ENCODE measurements at regions not wholly inside any gene's neighbourhood (a gene's known extent, or its start where the extent isn't known, plus 50 kb on each side); places are given as distances from the start of the nearest gene placed in this dataset.

DNA sequence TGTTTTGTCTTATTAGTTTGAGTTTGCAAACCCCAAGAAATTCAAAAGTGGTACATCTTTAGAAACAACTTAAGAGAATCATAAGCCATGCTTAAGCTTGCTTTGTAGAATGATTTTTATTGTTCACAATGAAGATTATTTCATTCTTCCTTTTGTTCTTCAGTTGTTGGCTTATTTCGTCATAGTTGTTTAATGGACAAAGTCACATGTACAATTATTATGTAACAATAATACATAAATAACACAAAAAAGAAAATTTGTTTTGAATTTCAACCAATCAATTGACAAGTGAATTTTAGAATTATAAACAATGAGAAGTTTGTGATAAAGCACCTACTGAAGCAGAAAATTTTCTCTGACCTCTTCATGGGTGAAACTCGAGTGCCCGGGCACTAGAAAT lies 111.8 kb upstream of the IGF1 start:
- no peak for DNase-seq

DNA sequence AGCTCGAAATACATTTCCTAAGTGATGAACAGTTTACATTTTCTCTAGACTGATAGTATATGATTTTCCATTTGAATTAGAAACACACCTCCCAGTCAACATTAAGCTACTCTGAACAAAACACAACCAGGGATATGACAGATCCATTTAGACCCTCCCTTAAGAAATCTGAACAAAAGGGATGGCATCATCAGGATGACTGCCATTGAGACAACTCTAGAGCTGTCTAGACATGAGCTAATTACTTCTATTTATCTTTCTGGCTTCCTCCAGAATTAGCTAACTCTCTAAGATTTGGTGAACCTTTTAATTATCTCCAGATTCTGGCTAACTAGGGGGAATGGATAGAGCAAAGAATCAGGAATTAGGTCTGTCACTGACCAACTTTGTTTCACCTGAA lies 92.9 kb upstream of the IGF1 start:
- no peak for DNase-seq

DNA sequence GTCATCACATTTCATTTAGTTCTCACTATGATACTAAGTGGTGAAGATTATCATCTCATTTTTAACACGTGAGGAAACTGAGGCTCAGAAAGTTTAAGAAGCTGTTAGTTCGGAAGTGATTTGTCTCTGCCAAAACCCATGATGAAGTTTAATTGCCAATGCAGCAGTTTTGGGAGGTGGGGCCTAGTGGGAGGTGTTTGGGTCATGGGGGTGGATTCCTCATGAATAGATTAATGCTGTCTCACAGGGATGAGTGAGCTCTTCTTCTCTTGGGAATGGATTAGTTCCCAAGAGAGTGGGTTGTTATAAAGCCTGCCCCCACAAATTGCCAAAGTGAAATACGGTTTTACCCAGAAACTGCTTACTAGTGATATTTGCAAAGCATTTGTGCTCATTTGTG lies 91.5 kb upstream of the IGF1 start:
- DNase-seq = no peak

DNA sequence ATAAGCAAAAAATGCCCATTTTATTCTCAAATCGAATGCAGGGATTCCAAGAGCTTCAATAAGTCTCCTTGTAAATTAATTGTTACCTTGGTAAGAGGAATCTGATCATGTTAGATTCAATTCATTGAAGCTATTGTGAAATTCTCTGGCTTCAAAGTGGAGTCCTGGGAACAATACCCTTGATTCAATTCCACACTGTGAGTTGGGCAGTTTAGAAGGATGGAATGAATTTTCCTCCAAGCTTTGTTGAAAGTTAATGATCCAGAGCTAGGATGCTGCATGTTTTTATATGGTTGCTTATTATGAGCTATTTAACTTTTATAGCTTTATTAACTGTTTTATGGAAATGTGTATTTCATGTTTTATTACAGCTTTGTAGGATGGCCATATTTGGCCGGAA lies 89.9 kb upstream of the IGF1 start:
- no peak for DNase-seq

DNA sequence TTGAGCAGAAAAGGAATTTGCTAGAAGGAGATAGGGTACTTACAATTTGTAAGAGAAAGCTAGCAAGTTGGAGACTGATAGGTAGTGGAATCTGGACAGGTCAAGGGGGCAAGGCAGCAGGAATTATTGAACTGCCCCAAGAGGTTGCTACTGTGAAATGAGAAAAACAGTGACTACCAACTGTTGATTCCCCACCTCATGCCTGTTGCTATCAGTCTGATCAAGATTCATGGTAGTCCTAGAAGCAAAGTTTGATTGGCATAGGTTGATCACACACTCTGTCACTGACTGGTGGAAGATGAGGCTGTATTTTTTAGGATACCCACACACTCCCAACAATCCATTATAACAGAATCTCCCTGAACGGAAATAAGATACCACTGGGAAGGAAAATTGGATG lies 89.4 kb upstream of the IGF1 start:
- no peak for DNase-seq

DNA sequence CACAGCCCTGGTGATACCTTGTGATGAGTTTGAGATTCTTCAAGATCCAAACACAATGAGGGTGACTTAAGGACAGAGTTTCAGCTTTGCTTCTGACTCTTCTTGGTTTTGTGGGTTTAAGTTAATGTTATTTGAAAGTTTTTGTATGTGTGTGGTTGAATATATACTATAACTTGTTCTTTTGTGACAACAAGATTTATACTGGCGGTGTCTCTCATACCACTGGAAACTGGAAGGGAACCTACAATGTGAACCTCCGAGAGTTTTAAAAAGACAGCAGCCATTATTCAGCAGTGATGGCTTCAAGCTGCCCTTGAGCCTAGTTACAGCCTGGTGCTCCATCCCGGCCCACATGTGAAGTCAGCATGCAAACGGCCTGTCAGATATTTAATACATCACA lies 87.9 kb upstream of the IGF1 start:
- DNase-seq = no peak

DNA sequence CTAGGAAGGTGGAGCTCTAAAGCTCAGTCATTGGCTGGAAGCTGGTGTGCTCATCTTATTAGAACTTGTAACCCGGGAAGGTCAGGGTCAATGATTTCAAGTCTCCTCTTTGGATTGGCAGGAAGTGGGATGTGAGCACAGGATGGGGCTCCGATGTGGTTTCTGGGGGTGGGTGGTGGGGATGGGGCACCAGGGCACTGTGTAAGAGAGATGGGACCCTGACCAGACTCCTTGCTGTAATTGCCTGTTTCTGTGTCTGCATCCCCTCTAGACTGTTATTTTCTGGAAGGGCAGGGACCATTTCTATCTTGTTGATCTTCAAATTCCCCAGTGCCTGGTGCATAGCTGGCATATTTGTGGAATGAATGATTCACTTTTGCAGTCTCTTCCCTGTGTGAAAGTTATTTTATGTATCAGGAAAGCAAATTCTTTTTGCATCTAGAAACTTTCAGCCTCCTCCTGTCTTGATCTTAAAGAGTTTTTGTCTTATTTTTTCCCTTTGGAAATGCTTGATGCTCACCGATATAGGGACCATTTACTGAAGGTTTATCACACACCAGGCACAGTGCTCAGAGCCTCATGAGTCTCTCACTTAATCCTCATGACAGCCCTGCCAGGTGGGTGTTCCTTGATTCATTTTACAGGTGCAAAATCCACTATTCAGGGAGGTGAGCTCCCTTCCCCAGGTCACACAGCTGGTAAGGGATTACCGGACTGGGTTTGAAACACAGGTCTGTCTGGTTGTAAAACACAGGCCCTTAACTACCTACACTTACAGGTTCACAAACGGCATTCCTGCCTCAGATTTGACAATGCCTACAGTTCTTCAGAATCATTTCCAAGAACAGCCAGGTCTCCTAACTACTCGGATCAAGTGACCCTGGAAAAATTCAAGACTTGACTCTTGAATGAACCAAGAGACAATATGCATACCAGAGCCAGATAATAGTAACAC lies 86.9 kb upstream of the IGF1 start:
- DNase-seq = no peak

DNA sequence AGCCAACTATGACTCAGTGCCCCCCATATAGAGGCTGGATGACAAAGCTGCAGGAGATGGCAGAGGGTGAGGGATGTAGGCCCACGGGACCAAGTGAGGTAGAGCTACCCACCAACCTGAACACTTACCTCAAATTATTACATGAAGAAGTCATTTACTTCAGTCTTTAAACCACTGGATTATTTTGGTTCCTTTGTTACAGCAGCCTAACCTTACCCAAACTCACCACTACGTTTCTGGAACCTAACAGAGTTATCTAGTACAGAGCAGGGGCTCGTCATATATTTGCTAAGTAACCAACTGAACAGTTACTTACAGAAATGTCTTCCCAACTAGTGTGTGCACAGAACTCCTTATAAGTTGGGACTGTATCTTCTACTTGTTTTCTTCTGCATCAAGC lies 85.2 kb upstream of the IGF1 start:
- no peak for DNase-seq

DNA sequence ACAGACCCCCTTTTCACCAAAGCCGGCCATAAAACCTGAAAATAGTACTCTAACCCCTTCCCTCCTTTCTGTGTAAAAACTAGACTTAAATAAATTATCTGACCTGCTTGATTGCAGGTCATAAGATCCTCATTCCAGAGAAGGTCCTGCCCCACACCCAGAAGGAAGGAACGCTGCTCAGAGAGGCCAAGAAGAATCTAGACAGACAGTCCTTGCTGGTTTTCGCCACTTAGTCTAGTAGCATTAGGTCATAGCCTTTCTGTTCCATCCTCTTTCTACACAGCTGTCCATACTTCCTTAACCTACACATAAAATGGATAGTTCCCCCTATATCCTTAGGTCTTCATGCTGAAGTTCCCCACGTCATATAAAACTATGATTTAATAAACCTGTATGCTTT lies 83.7 kb upstream of the IGF1 start:
- DNase-seq = no peak

DNA sequence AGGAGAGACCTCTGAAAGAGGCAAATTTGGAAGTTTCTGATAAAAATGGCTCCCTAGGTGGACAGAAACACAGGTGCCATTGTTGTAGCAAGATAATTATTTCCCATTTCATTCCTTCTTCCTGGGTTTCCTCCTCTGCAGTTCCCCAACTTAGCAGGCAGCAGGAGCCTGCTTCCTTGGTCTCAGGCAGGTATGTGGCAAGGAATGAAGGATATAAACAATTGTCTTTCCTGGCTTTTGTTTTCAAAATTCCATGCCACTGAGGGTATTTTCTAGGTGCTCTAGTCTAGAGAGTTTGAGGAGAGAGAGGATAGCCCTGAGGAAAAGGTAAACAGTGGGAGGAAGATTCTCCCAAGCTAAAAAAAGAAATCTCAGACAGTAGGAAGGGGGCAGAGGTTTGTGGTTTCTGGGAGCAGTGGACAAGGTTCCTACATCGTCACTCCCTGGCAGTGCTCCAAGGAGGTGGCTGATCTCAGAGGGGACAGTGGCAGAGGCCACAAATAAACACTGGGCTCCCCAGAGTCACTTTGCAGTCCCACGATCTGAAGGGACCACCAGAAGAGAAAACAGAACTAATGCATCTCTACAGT lies 82.6 kb upstream of the IGF1 start:
- no peak for DNase-seq

DNA sequence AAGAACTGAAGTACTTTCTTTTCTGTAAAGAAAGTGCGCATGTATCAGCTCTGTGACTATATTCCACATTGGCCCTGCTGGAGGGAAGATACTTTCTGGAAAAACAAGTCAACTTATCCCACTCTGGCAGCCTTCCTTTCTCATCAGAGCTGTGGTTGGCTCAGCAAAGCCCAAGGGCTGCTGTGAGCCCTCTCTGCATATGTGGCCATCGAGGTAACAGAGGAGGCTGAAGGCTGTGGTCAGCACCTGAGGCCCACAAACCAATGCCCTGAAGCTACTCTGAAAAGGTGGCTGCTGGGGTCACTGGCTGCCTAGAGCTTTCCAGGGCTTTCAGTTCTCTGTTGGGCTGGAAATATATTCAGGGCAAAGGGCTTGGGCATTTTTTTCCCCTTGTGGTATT lies 70.8 kb upstream of the IGF1 start:
- no peak for DNase-seq

DNA sequence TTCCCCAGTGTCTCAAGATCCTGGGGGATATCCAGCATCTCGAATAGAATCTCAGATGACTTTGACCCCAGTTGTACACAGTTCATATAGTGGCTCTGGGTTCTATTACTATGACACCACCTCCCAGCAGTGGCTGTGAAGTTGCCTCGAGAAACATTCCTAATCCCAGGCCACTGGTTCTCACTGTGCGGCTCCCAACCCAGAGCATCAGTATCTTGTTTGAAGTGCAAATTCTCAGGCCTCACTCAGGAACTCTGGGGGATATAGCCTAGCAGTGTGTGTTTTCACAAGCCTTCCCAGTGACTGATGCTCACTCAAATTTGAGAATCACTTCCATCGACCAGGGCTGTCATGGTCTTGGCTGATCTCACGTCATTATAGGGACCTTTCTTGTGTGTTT lies 69.3 kb upstream of the IGF1 start:
- DNase-seq = no peak

DNA sequence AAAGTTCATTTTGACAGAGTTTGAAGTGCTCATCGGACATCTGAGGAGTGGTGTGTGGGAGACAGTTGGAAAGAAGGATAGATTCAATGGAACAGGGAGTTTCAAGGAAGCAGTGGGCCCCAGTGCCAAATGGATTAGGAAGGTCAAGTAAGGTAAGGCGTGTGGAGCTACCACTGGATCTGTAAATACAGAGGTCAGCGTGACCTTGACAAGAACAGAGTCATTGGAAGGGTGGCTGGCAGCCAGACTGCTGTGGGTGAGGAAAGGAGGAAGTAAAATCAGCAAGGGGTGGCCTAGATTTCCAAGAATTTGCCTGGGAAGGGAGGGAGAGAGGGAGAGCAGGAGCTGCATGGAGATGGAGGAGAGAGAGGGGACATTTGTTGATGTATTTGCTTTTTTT lies 68.2 kb upstream of the IGF1 start:
- DNase-seq = no peak

DNA sequence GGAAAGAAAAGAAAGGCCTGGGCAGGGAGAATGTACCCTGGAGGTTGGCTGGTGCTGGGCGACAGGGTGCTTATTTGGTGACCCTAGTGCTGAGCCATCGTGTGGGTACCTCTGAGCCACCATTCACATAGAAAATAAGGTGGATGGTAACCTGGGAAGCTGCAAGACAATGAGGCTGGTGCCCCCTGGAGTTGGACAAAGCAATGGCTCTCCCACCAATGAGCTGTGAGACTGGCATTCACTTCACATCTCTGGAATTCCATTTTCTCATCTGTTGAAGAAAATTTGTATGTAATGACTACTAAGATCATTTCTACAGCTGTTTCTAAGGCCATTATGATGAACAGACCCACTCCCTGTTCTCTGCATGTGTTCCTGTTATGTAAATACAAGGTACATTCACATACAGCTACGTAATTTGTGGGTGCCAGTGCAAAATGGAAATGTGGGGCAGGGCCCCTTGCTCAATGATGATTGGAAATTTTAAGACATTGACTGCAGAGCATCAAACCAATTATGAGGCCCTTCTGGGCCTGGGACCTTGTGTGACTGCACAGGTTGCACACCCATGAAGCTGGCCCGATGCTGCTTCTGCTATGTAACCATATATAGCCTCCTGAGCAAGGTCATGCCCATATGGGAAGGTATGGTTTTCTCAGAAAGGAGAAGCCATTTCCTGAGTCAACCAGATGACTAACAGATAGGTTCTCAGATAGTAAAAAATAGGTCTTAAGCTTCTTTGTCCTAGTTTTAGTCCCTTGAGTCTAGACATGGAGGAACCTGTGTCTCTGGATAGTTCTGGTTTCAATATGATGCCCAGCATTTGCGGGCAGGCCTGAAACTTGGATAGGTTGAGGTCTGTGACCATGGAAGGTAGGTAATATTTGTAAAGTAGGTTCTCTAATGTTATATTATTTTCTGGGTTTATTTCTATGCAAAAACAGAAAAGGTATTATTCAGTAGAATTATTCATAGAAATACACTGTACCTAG lies 63.4 kb upstream of the IGF1 start:
- no peak for DNase-seq

DNA sequence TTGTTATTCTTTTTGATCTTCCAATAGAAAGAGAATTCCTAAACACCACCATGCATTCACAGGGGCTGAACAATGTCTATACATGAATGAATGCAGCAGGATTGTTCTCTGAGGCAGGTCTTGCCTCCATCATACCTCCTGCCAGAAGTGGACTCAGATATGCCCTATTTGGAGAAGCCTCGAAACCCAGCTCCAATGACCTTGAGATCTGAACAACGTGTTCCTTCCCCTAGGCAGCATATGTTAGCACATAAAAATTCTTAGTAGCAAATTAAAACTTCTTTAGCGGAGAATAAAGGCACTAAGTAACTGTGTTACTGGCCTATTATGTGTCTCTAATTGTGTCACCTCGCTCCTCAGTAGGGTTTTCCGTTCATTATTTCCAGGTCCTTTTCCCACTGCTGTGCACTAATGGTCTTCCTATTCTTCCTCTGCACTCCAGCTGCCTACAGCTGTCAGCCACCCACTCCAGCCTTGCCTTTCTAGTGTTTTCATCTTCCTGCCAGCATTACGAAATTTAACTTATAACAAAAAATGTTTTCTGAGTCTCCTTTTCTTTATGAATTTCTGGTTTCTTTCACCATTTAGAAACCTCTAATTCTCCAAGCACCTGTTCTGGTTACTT lies 62.6 kb upstream of the IGF1 start:
- DNase-seq = no peak

DNA sequence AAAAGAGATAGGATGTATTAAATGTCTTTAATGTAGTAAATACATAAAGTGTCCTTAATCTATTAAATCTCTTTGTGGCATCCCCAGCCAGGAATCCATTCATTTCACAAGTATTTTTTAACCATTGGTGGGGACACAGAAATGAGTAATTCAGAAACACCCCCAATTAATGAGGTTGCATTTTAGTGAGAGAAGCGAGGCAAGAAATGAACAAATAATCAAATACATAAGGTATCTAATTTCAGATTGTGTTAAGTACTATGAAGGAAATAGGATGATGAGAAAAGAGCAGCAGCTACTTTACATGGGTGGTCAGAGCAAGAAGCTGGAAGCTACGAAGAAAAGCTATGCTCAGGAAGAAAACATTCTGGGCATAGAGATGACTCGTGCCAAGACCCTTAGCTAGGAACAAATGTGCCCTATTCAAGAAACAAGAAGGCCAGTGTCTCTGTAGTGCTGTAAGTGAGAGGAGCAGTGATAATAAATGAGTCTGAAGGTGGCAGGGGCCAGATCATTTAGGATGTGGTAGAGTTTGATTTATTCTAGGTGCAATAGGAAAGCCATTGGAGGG lies 60.5 kb upstream of the IGF1 start:
- DNase-seq = no peak

DNA sequence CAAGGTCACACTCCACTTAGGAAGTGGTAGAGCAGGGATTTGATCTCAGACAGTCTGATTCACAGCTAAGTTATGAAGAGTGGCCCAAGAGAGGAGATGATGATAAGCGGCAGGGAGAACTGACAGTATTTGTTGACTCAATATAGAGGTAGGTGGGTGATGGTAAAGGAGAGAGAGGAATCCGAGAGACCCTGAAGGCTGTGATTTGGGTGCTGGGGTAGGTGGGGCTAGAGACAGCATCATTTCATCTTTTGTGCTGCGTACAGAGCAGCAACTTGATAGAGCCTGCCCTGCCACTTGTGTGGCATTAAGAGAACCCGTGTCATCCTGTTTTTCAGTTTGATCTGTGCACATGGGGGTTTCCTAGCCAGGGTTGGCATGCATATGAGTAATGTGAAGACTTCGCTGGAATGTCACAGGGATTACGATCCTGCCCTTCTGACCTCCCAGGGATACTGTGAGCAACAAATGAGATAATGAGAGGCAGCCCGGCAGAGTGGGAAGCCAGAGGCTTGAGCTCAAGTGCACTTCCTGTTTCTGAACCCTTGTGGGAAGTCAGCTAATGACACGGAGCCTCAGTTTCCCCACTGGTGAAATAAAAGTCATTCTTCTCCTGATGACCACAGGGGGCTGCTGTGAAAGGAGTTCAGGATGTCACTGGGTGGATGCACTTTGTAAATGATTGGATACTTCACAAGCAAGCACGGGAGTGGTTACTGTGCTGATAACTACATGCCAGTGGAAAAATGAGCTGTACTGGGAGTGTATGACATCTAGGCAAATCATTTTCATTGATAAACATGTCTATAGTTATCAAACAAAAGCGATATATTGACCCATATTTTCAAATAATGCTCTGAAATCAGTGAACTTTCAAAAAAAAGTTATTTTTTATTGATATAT lies 59.5 kb upstream of the IGF1 start:
- DNase-seq = no peak

DNA sequence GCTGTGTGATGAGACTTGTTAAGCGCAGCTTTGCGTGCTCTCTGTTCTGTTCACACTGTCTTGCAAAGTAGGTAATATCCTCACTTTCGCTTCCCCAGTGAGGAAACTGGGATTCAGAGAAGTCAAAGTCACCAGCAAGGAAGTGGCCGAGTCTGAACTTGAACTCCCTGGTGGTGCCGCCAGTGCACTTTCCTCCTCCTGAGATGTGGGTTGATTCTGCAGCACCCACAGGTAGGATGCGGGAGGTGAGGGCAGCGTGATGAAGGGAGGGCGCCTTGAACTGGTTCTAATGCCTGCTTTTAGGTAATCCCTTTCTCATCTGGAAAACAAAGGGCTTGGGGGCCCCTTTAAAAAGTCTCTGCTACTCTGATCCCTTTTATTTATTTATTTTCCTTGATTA lies 54.9 kb upstream of the IGF1 start:
- no peak for DNase-seq

DNA sequence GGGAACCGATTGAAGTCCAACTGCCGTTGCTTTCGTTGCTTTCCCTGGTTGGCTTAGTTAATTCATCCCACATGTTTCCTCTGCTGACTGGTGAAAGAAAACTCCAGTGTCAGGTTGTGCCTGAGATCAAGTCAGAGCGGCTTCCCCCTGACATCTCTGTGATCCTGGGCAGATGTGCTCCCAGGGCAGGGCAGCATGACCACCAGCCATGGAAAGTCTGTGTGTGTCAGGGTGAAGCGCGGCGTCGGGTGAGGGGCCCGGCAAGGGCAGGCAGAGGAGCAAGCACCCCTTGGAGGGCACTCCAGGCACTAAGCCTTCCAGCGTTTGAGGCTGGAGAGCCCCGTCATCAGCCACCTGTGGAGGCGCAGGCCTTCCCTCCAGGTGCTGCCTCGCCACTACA lies 54.5 kb upstream of the IGF1 start:
- no peak for DNase-seq

DNA sequence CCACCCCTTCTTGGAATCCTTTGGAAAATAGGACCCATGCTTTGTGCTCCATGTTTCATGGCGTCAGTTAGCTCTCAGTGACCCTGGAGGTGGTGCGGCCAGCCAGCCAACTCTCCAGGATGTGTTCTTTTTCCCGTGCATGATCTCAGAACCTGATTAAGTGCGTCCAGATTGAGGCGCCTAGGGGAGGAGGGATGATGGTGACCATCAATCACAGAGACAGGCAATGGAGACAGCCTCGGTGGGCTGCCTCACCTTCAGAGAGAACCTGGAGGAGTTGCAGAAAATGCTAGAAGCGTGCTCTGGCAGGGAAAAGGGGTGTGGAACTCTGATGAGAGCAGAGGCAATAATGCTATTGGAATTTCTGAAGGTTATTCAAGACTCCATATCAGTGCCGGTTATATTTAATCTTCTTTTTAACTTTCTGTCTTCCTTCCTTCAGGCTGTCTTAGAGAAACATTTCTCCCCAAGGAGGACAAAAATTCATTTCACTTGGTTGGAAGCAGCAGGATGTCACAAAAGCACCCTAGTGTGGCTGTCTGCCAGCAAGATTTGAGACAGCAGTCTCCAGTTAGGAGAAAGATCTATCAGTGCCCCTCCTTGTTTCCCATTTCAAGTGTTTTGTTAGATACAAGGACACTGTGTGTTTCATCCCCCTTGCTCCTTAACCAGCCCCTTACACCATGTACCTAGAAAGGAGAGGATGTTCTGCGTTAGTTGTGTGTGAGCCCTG lies 53.3 kb upstream of the IGF1 start:
- DNase-seq = no peak
